M059J (cell line): ENCODE measurements at regions not wholly inside any gene's neighbourhood (a gene's known extent, or its start where the extent isn't known, plus 50 kb on each side); places are given as distances from the start of the nearest gene placed in this dataset.

ENCODE experiments used
- DNase-seq: peaks from one replicate; pipeline ENCODE4 v3.0.0-alpha.2; 2012; ENCODE audit warnings: low read depth

DNA sequence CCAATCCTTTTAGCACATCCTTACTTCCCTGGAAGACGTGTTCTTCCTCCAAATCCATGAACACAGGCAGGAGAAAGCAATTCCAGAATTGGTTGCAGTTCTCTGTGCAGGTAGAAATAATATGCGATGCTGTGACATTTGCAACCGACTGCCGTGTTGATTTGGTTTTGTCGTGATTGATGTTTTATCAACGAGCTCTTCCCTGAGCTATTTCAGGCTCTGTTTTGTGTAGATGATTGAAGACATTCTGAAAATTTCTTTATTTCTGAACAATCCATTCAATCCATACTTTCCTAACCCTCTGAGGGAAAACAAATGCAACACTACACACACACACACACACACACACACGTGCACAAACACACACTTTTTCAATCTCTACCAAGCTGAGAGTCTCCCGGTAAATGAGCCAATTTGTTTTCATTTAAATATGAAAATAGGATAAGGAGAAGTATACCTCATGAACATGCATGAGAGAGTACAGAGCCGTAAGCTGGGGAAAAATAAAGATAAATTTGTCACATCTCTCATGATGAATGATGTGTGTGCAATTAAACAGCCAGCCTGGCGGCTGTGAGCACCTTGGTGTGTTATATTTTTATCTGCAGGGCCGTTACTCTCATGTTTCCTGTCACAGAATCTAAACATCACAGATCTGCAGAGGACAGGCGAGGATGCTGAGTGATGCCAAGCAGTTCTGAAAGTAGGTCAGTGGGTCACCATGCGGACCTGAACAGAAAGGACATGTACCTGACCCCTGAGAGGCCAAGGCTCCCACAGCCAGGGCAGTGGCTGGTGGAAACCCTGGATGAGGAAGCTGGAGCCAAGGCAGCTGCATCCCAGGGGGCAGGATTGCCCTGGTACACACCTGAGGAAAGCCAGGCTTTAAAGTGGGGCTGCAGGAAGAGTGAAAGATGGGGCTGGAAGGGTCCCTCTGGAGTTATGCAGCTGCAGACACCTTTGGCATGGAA is 64.8 kb downstream of the PDCL3 start:
- DNase-seq: no peak

DNA sequence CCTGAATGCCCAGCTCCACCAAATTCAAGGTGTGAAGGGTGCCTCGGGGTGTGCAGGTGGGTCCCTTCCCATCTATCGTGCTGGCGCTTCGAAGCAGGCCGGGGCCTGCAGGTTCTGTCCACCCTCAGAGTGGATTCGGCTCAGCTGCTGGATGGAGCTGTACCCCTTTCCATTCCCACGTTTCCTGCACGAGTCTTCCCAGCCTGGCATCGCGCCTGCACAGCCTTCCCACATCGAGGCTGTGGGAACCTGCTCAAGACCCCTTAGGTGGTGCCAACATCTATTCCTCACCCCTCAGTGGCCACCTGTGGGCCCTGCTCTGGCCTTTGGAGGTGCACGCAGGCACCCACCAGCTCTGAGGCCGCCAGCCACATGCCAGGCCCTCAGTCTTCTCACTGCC is 65.7 kb downstream of the PDCL3 start:
- DNase-seq: no peak

DNA sequence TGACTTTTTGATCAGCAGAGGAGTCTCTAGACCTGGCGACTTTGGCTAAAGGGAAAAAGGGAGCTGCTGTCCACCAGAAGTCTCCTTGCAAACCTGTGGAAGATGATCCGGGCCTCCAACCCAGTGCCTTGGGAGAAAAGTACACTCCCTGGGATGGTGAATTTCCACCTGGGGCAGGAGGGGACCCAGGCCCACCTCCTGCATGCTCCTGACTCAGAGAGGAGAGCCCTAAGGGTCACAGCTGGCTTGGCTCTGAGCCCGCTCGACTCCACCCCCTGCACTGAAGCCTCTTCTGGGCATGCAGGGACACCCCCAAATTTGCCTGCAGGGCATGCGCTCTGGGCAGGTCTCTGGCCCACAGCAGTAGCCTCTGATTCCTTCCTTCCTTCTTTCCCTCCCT is 66.5 kb downstream of the PDCL3 start:
- no peak for DNase-seq

DNA sequence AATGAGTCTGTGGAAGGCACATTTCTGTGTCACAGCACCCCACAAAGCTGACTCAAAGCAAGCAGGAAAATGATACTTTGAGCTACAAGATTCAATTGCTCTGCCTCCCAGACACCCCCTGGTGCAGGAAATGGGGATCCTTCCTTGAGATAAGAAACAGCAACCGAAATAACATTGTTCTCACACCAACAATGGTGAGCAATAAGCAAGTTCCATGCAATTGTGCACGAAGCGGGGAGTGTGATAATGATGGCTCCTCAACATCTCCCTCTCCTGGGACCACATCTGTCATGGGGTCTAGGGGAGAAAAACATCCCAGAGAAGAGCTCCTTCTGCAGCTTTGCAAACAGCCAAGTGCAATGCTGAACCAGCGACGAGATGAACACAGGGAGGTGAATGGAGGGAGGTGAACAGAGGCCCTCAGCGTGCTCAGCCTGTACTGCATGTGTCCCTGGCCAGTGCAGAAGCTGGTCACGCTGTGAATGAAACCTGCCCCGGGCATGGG is 67.7 kb downstream of the PDCL3 start:
- DNase-seq: no peak

DNA sequence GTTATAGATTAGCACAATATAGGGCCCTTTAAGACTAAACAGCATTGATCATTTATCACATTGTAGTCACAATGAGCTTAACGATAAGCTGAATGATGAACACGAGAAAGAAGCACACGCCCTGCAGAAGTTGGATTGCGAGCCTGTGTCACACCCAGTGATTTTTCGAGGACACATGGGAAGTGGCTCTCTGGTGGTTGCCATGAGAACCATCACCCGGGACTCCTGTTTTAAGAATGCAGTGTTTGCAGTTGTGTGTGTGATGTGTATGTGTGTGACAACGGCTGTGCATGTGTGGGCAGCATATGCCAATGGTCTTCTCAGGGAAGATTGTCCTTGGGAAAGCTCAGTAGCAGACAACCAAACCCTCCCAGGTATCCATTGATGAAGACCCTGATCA is 69.2 kb downstream of the PDCL3 start:
- no peak for DNase-seq

DNA sequence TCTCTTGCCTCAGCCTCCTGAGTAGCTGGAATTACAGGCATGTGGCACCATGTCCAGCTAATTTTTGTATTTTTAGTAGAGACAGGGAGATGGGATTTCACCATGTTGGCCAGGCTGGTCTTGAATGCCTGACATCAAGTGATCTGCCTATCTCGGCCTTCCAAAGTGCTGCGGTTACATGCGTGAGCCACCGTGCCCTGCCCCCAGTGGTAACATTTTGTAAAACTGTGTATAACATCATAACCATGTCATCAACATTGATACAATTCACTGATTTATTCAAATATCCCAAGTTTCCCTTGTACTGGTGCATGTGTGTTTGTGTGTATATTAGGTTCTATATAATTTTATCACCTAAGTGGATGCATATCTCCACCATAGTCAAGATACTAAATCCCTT is 70.0 kb downstream of the PDCL3 start:
- no peak for DNase-seq

DNA sequence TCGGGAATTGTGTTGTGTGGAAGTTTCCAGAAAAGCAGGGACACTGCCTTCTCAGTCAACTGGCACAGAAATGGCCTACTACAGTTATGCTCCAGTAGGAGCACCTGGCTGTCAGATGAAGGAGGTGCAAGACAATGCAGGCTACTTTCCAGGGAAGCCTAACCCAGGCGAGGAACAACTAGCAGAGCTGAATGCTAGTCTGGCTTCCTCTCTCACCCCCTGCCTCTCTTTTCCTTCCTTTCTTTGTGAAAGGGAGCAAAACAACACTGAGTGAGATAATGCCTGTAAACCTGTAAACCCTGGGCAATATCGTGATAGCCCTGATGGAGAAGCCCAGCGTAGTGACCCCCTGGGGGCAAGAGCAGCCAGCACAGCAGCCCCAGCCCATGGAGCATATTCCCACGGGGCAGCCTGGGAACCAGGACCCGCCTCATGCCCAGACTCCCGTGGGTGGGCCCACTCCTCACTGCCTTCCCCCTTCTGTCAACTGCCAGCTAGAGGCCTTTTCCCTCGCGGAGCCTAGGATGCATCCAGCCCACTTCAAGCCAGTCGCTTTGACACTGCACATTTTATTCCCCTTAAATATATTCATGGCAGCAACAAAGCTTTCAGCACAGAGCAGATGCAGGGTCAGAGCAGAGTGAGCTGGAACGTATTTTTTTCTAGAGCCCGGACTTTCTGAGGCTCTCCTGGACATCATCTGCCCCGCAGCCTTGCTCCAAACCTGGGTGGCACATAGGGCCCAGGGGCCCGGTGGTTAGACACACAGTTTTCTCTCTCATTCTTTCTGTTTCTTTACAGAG is 77.0 kb downstream of the PDCL3 start:
- no peak for DNase-seq

DNA sequence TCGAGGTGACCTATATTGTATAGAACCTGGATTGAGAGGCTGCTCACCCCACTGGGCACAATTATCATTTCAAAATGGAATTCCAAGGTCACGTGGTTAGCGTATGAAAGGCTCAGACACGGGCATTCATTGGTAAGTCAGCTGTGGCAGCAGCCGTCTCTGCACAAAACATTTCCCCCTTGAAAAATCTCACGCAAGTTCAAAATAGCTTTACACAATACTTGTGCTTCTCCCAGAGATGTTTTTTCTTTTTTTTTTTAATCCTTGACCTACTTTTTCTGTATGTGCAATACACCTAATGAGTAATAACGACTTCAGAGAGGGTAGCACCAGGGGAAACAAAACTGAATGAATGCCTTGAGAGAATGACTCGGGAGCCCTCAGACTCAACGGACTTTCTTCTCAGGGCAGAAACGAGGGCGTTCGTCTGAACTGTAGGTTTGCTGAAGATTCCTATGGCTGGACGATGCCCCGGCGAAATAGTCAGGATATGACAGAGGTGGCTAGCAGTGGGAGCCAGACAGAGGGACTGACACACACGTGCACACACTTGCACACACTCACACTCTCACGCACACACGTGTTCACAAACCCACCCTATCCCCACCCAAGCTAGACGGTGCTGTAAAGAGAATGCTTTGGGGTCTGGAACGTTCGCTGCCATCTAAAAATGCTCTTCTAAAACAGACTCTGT is 77.8 kb downstream of the PDCL3 start:
- no peak for DNase-seq

DNA sequence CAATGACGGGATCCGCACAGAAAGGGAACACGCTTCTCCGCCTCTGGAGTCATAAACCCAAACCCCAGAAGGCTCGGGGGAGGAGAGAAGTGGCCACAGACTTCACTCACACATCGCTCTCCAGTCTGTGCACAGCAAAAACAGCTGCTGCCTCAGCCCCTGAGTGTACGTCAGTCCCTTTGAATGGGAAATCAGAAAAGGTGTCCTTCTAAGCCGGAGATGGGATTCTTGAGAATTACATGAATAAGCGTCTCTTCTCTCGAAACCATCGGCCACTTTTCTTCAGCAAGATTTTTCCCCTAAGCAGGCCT is 78.3 kb downstream of the PDCL3 start:
- DNase-seq: no peak

DNA sequence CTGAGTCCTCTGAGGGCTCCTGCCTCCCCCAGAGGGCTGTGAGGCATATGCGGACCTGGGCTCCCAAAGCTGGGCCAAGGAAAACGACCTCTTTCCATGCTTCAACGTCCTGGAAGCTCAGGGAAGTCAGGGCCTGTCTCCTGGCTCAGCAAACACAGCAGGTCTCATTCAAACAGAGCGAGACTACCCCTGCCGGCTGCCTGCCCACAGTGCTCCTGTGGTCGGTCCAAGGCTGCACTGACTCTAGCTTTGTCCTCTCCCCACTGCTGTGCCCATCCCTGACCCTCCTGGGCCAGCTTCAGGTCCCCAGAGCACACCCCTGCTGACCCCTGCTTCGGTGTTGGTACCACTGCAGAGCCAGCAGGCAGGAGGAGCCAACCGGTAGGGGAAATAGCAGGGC is 79.6 kb downstream of the PDCL3 start:
- DNase-seq: no peak

DNA sequence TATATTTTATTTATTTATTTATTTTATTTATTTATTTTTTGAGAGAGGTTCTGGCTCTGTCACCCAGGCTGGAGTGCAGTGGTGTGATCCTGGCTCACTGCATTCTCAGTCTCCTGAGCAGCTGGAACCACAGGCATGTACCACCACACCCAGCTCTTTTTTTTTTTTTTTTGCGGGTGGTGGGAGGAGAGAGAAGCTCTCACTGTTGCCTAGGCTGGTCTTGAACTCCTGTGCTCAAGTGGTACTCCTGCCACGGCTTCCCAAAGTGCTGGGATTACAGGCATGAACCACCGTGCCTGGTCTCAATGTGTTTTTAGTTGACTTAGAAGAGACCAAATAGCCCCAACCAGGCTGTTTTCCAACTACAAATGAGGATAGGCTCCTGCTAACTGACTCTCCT is 80.7 kb downstream of the PDCL3 start:
- DNase-seq: no peak

DNA sequence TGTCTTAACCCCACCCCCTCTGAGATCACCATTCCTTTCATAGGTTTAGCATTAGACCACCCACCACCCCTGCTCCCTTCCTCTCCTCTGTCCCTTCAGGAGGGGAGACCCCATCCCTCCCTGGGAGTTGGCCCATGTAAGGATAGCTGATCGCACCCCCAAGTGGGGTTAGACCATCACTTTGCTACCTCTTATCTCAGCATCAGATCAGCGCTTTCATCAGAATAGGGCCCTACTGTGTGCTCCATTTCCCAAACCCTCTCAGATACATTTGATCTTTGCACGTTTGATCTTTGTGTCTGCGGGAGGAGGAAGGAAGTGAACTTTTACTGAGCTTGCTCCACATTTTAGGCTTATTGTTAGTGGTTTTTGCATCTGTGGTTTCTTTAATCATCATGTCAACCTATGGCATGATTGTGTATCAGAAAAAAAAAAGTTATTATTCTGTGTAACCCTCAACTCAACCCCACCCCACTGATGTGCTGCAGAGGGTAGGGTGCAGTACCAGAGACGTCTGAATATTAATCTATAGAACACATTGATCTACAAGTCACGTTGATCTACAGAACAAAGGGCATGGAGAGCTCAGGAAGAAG is 81.2 kb downstream of the PDCL3 start:
- no peak for DNase-seq

DNA sequence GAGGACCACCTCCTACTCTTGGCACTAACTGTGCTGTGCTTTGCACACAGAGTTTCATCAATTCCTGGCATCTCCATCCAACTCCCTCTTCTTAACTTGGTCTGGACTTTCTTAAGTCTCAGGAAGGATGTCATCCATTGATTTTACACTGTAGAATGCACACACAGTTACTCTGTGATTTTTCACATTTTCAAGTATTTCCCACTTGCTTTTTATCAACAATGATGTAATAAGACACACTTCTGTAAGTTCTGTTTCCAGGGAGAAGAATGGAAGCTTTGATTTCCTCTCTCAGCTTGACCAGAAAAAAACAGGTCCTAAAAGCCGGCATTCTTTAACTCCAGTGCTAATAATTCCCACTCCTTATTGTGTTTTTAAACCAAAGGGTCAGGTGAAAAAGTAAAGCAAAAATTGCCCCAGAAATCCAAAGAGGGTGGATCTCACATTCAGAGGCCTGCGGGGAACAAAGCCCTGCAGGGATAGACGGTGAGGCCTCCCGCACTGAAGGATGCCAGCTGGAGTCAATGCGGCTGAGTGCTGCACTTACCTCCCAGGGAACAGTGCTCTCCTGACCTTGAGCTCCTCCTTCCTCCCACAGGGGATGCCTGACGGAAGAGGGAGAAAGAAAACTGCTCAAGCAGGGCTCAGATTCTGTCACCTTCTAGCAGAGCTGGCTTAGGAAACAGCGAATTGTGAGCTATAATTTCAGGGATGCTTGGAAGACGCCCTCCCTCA is 83.1 kb downstream of the PDCL3 start:
- no peak for DNase-seq

DNA sequence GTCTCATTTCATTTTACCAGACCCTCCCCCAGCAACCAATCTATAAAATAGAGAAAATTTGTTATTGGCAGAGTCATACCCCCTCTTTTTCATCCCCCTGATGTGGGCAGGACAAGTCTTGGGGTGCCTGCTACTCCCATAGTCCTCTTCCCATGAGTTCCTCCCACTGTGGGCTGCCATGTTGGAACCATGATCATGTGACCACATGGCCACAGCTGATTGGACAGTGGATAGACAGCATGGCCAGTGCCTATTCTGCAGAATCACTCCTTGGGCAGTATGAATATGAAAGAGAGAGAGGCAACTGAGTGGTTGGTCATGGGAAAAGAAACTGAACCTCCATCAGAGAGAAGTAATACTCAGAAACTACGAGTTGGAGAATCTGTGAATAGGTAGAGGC is 84.9 kb downstream of the PDCL3 start:
- no peak for DNase-seq

DNA sequence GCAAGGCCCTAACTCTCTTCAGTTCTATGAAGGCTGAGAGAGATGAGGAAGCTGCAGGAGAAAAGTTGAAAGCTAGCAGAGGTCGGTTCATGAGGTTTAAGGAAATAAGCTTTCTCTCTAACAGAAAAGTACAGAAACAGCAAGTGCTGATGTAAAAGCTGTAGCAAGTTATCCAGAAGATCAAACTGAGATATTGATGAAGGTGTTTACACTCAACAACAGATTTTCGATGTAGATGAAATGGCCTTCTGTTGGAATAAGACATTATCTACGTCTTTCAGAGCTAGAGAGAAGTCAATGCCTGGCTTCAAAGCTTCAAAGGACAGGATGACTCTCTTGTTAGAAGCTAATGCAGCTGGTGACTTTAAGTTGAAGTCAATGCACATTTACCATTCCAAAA is 87.4 kb downstream of the PDCL3 start:
- no peak for DNase-seq

DNA sequence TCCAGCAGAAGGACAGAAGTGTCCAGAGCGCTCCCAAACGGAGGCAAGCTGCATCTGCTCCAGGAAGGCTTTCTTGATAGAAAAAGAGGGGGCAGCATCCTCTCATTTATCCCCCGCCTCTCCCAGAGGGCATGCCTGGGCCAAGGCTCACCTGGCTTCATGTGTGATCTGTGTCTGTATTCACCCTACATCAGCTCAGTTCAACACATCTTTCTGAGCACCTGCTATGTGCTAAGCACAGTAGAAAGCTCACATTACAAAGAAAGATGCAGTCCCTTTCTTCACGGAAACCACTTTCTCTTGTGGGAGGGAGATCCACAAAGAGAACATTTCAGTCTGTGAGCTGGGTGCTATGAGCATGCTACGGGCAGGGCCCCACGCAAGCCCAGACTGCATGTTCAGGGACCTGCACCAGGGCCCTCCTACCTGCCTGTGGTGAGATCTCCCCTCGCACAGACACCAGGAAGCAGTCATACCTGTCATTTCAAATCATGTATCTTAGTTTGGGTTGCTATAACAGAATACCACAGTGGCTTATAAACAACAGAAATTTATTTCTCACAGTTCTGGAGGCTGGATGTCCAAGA is 90.7 kb downstream of the PDCL3 start:
- DNase-seq: no peak

DNA sequence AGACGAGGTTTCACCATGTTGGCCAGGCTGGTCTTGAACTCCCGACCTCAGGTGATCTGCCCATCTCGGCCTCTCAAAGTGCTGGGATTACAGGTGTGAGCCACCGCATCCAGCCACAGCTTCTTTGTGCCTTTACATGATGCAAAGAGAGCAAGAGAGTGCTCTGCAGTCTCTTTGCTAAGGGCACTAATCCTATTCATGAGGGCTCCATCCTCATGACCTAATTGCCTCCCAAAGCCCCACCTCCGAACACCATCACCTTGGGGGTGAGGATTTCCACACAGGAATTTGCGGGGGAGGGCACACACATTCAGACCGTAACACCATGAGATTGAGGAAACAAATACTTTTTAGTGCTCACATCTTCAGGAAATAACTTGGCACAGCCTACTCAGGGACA is 91.8 kb downstream of the PDCL3 start:
- DNase-seq: no peak

DNA sequence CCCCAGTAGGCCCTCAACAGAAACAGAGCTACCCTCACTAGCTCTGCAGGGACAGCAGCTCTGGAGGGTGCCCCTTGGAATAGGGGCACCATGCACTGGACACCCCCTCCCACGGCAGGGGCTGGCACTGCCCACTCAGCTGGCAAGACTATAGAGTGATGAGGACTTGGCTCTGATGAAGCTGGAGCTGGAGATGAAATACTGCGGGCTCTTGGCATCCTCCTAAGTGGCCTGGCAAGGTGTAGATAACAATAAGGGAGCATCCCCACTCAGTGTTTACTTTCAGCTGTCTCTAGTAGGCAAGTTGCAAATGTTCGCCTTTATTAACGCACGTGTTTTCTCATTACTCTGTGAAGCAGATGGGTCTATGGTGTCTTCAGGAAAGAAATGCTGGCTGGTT is 92.7 kb downstream of the PDCL3 start:
- DNase-seq: no peak

DNA sequence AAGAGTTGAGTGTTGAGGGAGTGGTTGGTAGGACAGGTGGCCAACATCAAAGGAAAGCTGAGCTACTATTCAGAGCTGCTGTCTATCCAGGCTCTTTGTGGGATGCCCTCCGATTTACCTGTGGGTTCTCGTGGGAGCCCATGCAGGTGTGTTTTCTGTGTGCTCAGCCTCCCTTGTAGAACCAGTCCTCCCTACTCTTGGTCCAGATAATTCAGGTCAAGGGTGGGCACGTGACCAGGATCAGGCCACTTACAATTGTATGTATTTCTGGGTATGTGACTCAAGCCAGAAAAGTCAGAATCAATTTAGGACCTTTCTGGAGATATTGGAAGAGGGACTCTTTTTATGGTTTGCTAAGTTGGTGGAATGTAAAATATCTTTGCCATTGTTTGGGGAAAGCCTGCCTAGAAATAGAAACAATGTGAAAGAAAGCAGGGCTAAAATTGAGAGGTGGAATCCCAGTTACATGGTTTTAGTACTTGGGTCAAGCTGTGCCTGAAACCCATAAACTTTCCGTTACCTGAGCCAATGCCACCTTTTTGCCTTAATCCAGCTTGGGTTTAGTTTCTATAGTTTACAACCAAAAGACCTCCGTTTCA is 93.2 kb downstream of the PDCL3 start:
- DNase-seq: no peak

DNA sequence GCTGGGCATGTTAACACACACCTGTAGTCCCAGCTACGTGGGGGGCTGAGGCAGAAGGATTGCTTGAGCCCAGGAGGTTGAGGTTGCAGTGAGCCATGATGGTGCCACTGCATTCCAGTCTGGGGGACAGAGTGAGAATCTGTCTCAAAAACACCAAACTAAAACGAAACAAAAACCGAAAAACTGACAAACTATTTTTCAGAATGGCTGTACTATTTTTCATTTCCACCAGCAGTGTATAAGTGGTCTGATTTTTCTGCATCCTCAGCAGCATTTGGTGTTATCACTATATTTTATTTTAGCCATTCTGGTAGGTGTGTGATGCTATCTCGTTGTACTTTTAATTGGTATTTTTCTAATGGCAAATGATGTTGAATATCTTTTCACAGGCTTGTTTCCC is 95.2 kb downstream of the PDCL3 start:
- DNase-seq: no peak
